ENCODE measurements at regions not wholly inside any gene's neighbourhood (a gene's known extent, or its start where the extent isn't known, plus 50 kb on each side); places are given as distances from the start of the nearest gene placed in this dataset.
"Not testable (repeated sequence)": the region's sequence is repeated elsewhere in the genome, so short reads cannot be mapped to it uniquely, and the experiment has no call there.

- Histone ChIP-seq H3K4me2 (replicated peaks; ENCODE audit: extremely low read depth, low read length, poor library complexity, severe bottlenecking) (no peak overlapping the region), H3K79me2 (ENCODE audit: insufficient read depth, low read length) (no peaks in the 10 kb centered on the region), H3K9ac (ENCODE audit: insufficient read depth, low read length, poor library complexity, severe bottlenecking) (no peak overlapping the region), H2AFZ (ENCODE audit: insufficient read depth, low read depth, low read length, poor library complexity, severe bottlenecking) (no peak overlapping the region), H4K20me1 (ENCODE audit: insufficient read depth, low read length) (no peaks in the 10 kb centered on the region), H3K27me3 (ENCODE audit: control insufficient read depth in 2 of 2, insufficient read depth in 2 of 2, low read length in 2 of 2) (no peaks in the 10 kb centered on the region), H3K36me3 (replicated peaks in 1 of 2; ENCODE audit: control insufficient read depth in 1 of 2, insufficient read depth in 2 of 2, low read length in 2 of 2) (no peaks in the 10 kb centered on the region), H3K4me3 (replicated peaks in 1 of 3; ENCODE audit: low read depth in 2 of 3, low read length in 3 of 3) (no peak overlapping the region), H3K27ac (ENCODE audit: low read depth in 1 of 2, low read length in 2 of 2) (no peak overlapping the region), H3K9me3 (replicated peaks in 1 of 2; ENCODE audit: control insufficient read depth in 1 of 2, insufficient read depth in 1 of 2, low read length in 2 of 2) (peaks cover 5 to 7% of the 10 kb centered on the region in 2 donors), H3K4me1 (ENCODE audit: control insufficient read depth in 1 of 2, insufficient read depth in 2 of 2, low read length in 2 of 2) (no peaks in the 10 kb centered on the region)
- Mint-ChIP-seq H3K9me3 (peaks cover 0 to 14% (median 4%) of the 10 kb centered on the region in 7 donors), H3K27ac (no peak overlapping the region), H3K27me3 (ENCODE audit: low read depth in 3 of 3) (no peaks in the 10 kb centered on the region), H3K4me1 (no peaks in the 10 kb centered on the region), H3K4me3 (no peak overlapping the region), H3K36me3 (no peaks in the 10 kb centered on the region)
- TF ChIP-seq, protein P1, sequence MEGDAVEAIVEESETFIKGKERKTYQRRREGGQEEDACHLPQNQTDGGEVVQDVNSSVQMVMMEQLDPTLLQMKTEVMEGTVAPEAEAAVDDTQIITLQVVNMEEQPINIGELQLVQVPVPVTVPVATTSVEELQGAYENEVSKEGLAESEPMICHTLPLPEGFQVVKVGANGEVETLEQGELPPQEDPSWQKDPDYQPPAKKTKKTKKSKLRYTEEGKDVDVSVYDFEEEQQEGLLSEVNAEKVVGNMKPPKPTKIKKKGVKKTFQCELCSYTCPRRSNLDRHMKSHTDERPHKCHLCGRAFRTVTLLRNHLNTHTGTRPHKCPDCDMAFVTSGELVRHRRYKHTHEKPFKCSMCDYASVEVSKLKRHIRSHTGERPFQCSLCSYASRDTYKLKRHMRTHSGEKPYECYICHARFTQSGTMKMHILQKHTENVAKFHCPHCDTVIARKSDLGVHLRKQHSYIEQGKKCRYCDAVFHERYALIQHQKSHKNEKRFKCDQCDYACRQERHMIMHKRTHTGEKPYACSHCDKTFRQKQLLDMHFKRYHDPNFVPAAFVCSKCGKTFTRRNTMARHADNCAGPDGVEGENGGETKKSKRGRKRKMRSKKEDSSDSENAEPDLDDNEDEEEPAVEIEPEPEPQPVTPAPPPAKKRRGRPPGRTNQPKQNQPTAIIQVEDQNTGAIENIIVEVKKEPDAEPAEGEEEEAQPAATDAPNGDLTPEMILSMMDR (IDR thresholded peaks at IDR 0.05): no peak
- no CpG with 5 or more reads among the region's 4 CpGs for WGBS (ENCODE audit: insufficient coverage)
- DNase-seq: no peak
- intact Hi-C loops (cut with micrococcal nuclease): no loop called here
Observed at GRCh38 chr2:228916416-228917090, 354.5 kb downstream of the PID1 start.

GRCh38 chr2:228913176-228913575 lies 357.9 kb downstream of the PID1 start:
- Histone ChIP-seq H4K20me1 (ENCODE audit: insufficient read depth, low read length) (no peaks in the 10 kb centered on the region), H3K4me2 (replicated peaks; ENCODE audit: extremely low read depth, low read length, poor library complexity, severe bottlenecking) (no peak overlapping the region), H3K4me3 (replicated peaks in 1 of 3; ENCODE audit: low read depth in 2 of 3, low read length in 3 of 3) (no peak overlapping the region), H3K4me1 (ENCODE audit: control insufficient read depth in 1 of 2, insufficient read depth in 2 of 2, low read length in 2 of 2) (no peaks in the 10 kb centered on the region), H3K79me2 (ENCODE audit: insufficient read depth, low read length) (no peaks in the 10 kb centered on the region), H2AFZ (ENCODE audit: insufficient read depth, low read depth, low read length, poor library complexity, severe bottlenecking) (no peak overlapping the region), H3K9me3 (replicated peaks in 1 of 2; ENCODE audit: control insufficient read depth in 1 of 2, insufficient read depth in 1 of 2, low read length in 2 of 2) (no peaks in the 10 kb centered on the region), H3K27me3 (ENCODE audit: control insufficient read depth in 2 of 2, insufficient read depth in 2 of 2, low read length in 2 of 2) (no peaks in the 10 kb centered on the region), H3K36me3 (replicated peaks in 1 of 2; ENCODE audit: control insufficient read depth in 1 of 2, insufficient read depth in 2 of 2, low read length in 2 of 2) (no peaks in the 10 kb centered on the region), H3K27ac (ENCODE audit: low read depth in 1 of 2, low read length in 2 of 2) (no peak overlapping the region), H3K9ac (ENCODE audit: insufficient read depth, low read length, poor library complexity, severe bottlenecking) (no peak overlapping the region)
- no peaks in the 10 kb centered on the region for H3K27me3 Mint-ChIP-seq (ENCODE audit: low read depth in 3 of 3)
- TF ChIP-seq, protein P1 (IDR thresholded peaks at IDR 0.05): no peak
- no peaks in the 10 kb centered on the region for H3K4me1 Mint-ChIP-seq
- peaks cover 0 to 8% (median 3%) of the 10 kb centered on the region in 7 donors for H3K9me3 Mint-ChIP-seq
- no peak overlapping the region for H3K4me3 Mint-ChIP-seq
- WGBS (ENCODE audit: insufficient coverage): 71% methylated on average over 1 of the region's 3 CpGs
- DNase-seq: no peak
- intact Hi-C loops (cut with micrococcal nuclease): no loop called here
- no peaks in the 10 kb centered on the region for H3K36me3 Mint-ChIP-seq
- no peak overlapping the region for H3K27ac Mint-ChIP-seq

- intact Hi-C loops (cut with micrococcal nuclease); H3K4me3 ChIP-seq (replicated peaks in 1 of 3; ENCODE audit: low read depth in 2 of 3, low read length in 3 of 3); H3K79me2 ChIP-seq (ENCODE audit: insufficient read depth, low read length); H3K36me3 ChIP-seq (replicated peaks in 1 of 2; ENCODE audit: control insufficient read depth in 1 of 2, insufficient read depth in 2 of 2, low read length in 2 of 2); H3K36me3 Mint-ChIP-seq; H3K9me3 ChIP-seq (replicated peaks in 1 of 2; ENCODE audit: control insufficient read depth in 1 of 2, insufficient read depth in 1 of 2, low read length in 2 of 2); H3K27ac ChIP-seq (ENCODE audit: low read depth in 1 of 2, low read length in 2 of 2); H3K27ac Mint-ChIP-seq; DNase-seq; H3K9ac ChIP-seq (ENCODE audit: insufficient read depth, low read length, poor library complexity, severe bottlenecking); H3K4me1 Mint-ChIP-seq; H3K4me1 ChIP-seq (ENCODE audit: control insufficient read depth in 1 of 2, insufficient read depth in 2 of 2, low read length in 2 of 2); H3K9me3 Mint-ChIP-seq; H4K20me1 ChIP-seq (ENCODE audit: insufficient read depth, low read length); H3K4me3 Mint-ChIP-seq; H3K27me3 Mint-ChIP-seq (ENCODE audit: low read depth in 3 of 3); H3K4me2 ChIP-seq (replicated peaks; ENCODE audit: extremely low read depth, low read length, poor library complexity, severe bottlenecking); H2AFZ ChIP-seq (ENCODE audit: insufficient read depth, low read depth, low read length, poor library complexity, severe bottlenecking); H3K27me3 ChIP-seq (ENCODE audit: control insufficient read depth in 2 of 2, insufficient read depth in 2 of 2, low read length in 2 of 2): not testable (repeated sequence)
- WGBS (ENCODE audit: insufficient coverage): no CpG with 5 or more reads among the region's 1 CpG
Observed at GRCh38 chr2:228910872-228911271, 360.2 kb downstream of the PID1 start.

All from CD14-positive monocyte (primary cell).